Choroid plexus epithelial cell (primary cell): ENCODE measurements at regions not wholly inside any gene's neighbourhood (a gene's known extent, or its start where the extent isn't known, plus 50 kb on each side); places are given as distances from the start of the nearest gene placed in this dataset.

Source experiments
- DNase-seq: peaks from one replicate; pipeline ENCODE4 v3.0.0-alpha.2; 2010; ENCODE audit warnings: low read depth
- H3K4me3 ChIP-seq: 2 replicates; pipeline ENCODE4 v1.5.1; 2011; ENCODE audit warnings: low read depth, mild to moderate bottlenecking, control low read depth, low read length, moderate library complexity
- TF ChIP-seq, protein P1 (sequence below): conservative IDR thresholded peaks from 2 replicates; pipeline ENCODE4 v1.5.1; 2011; ENCODE audit warnings: low read depth, mild to moderate bottlenecking, control low read depth, inconsistent platforms, low read length, moderate library complexity

DNA sequence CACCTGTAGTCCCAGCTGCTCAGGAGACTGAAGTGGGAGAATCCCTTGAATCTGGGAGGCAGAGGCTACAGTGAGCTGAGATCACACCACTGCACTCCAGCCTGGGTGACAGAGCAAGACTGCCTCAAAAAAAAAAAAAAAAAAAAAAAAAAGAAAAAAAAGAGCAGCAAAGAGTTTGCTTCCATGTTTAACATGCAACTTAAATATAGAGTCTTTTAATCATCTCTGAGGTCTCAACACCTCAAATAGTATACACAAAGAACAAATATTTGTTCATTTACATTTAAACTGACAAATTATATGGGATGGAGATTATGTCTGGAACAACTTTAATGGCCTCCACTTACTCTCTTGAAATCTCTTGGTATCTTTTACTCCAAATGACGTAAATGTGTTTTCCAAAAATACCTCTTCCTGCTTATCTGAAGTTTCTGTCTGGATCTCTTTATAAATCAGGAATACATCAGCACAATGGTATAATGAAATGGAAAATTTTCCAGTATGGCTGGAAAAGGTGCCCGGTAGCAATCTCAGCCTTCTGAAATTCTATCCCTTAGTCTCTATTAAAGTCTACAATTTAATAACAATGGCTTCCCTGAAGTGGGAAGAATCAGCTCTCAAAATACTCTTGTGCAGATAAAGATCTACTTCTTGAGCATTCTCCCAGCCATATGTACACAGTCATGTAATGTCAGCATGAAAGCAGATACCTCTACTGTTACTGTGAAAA, 258.5 kb downstream of the OMA1 start:
- no peak for DNase-seq
- TF ChIP-seq, protein P1, sequence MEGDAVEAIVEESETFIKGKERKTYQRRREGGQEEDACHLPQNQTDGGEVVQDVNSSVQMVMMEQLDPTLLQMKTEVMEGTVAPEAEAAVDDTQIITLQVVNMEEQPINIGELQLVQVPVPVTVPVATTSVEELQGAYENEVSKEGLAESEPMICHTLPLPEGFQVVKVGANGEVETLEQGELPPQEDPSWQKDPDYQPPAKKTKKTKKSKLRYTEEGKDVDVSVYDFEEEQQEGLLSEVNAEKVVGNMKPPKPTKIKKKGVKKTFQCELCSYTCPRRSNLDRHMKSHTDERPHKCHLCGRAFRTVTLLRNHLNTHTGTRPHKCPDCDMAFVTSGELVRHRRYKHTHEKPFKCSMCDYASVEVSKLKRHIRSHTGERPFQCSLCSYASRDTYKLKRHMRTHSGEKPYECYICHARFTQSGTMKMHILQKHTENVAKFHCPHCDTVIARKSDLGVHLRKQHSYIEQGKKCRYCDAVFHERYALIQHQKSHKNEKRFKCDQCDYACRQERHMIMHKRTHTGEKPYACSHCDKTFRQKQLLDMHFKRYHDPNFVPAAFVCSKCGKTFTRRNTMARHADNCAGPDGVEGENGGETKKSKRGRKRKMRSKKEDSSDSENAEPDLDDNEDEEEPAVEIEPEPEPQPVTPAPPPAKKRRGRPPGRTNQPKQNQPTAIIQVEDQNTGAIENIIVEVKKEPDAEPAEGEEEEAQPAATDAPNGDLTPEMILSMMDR: no peak
- no peak overlapping the region for H3K4me3 ChIP-seq

DNA sequence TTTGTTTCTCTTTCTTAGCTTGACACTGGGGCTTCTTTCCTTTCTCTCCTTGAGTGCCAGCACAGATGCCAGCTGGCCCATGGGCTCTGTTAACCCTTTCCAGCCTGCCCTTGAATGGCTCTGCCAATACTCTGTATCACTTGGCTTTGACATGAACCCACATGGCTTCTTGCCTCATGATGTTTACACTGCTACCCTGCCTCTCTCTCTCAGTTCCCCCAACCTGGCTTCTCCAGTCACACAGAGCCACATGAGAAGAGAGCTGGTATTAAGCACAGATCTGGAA, 262.4 kb downstream of the OMA1 start:
- TF ChIP-seq, protein P1: no peak
- no peak for DNase-seq
- no peak overlapping the region for H3K4me3 ChIP-seq

DNA sequence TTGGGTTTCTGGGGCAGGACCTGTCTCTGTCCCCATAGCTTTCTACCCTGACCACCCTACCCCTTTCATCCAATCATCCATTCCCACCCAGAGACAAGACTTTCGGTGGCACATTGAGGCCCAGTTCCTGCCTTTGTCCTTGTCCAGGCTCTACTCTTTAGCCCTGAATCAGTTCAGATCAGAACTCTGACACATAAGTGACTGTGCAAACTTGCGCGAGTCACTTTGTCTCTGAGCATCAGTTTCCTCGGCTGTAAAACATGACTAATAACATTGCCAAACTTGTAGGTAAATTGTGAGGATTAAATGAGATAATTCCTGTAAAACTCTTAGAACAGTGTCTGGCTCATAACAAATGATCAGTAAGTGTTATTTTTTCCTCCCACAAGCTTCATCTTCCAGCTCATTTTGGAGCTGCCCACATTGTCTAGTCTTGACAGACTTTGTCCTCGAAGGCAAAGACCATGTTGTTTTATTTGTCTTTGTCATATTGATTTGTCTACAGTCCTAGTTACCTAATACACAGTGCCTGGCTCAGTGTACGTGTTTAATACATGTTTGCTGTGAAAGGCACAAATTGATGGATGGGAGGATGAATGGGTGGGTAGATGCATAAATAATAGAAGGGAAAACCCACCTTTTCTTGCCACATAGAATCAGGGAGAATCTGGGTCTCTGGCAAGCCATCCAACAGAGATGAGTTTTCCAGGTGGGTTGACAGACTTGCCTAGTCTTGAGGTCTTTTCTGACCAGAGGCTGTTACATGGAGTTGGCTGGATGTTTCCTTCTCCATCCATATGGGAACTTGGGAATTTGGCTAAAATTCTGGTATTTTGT, 262.9 kb downstream of the OMA1 start:
- TF ChIP-seq, protein P1: no peak
- no peak overlapping the region for H3K4me3 ChIP-seq
- no peak for DNase-seq

DNA sequence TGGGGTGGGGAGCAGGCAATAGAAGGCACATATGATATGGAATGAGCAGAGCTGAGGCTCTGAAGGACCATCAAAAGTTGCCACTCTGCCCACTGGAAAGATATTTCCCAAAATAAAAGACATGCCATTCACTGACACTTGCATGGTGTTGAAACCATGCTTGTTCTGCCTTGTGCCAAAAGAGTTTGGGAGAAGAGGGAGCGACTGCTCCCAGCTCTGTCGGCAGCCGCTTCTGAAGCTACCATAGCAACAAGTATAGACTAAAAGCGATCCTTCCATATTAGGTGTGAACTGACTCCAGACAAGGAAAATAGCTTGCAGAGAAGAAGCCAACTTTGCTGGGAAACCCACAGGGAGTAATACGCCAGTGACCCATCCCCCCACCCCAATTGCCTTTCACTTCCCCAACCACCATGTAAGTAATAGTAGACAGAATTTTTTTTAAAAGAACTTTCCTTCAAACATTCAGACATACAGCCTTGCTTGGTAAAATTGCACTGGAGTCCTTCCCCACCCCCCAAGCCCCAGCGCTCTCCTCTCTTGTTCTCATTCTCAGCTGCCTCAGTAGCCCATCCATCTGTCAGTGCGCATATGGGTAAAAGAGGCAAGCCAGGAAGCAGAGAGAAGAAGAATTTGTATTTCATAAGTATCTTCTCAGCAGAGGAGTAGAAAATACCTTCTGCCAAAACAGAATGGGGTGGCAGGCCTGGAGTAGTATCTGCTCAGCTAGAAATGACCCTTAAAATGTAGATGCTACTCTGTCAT, 263.7 kb downstream of the OMA1 start:
- H3K4me3 ChIP-seq: no peak overlapping the region
- TF ChIP-seq, protein P1: no peak
- no peak for DNase-seq

DNA sequence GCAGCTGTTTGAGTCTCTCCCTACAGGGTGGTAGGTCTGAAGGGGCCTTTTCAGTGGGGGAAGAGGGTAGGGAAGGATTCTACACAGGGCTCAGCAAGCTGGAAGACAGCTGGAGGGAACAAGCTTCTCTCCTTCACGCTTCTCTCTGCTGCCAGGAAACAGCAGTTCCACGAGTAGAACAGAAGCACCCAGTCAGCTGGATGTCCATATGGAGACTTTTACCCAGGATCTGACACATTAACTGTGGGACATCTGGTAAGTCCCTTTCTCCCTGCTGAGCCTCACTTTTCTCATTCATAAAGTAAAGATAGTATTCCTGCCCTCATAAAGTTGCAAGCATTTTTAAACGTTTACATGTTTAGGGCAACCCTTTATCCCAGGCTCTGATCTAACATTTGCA, 280.3 kb downstream of the OMA1 start:
- TF ChIP-seq, protein P1: no peak
- H3K4me3 ChIP-seq: no peak overlapping the region
- DNase-seq: no peak

DNA sequence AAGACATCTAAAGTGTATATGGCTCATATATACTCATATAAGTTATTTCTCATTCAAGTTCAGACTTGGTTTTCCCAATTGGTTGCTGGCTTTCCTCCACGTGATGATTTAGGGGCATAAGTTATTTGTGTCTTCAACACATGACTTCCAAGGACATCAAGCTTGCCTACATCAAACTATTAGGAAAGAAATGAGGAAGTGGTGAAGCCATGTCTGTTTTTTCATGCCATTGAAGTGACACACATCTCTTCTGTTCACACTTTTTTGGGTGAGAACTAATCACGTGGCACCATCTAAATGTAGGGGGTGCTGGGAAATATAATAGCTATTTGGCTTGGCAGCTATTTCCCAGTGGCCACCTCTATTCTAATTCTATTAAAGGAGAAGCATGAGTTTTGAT, 282.1 kb downstream of the OMA1 start:
- TF ChIP-seq, protein P1: no peak
- DNase-seq: no peak
- no peak overlapping the region for H3K4me3 ChIP-seq
